ENCODE measurements at regions not wholly inside any gene's neighbourhood (a gene's known extent, or its start where the extent isn't known, plus 50 kb on each side); places are given as distances from the start of the nearest gene placed in this dataset.

GRCh38 chr11:110862407-110862806 lies 150.2 kb upstream of the ARHGAP20 start:
- TF ChIP-seq, protein P1, sequence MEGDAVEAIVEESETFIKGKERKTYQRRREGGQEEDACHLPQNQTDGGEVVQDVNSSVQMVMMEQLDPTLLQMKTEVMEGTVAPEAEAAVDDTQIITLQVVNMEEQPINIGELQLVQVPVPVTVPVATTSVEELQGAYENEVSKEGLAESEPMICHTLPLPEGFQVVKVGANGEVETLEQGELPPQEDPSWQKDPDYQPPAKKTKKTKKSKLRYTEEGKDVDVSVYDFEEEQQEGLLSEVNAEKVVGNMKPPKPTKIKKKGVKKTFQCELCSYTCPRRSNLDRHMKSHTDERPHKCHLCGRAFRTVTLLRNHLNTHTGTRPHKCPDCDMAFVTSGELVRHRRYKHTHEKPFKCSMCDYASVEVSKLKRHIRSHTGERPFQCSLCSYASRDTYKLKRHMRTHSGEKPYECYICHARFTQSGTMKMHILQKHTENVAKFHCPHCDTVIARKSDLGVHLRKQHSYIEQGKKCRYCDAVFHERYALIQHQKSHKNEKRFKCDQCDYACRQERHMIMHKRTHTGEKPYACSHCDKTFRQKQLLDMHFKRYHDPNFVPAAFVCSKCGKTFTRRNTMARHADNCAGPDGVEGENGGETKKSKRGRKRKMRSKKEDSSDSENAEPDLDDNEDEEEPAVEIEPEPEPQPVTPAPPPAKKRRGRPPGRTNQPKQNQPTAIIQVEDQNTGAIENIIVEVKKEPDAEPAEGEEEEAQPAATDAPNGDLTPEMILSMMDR (IDR thresholded peaks at IDR 0.05; ENCODE audit: low read depth, low read length, missing control alignments): no peak
- in situ Hi-C loops (cut with HindIII; ENCODE audit: low sequenced_read_pairs): no loop called here

DNA sequence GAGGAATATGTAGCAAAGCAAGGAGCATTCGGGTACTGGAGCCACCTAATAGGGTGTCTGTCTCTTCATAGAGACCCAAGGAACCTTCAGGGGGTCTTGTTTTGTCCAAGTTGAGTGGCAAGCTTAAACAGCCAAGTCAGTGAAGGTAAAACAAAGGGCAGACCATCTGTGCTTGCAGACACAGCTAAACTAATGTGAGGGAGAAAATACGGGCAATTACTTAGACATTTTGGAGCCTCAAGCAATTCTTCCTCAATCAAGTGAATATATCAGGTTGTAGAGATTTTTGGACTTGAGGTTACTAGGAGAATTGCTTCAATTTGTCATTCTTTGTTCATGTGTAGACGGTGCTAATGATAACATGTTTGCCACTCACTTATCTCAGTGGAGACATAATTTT lies 148.2 kb upstream of the ARHGAP20 start:
- DNase-seq (ENCODE audit: low read depth): no peak
- TF ChIP-seq, protein P1 (IDR thresholded peaks at IDR 0.05; ENCODE audit: low read depth, low read length, missing control alignments): no peak
- in situ Hi-C loops (cut with HindIII; ENCODE audit: low sequenced_read_pairs): no loop called here
- no peak overlapping the region for H3K4me3 ChIP-seq (ENCODE audit: low read depth, low read length)

More at GRCh38 chr11:110862407-110862806, 150.2 kb upstream of the ARHGAP20 start:
- no peak overlapping the region for H3K4me3 ChIP-seq (ENCODE audit: low read depth, low read length)
- DNase-seq (ENCODE audit: low read depth): no peak

- no peak overlapping the region for H3K4me3 ChIP-seq (ENCODE audit: low read depth, low read length)
- in situ Hi-C loops (cut with HindIII; ENCODE audit: low sequenced_read_pairs): no loop called here
- DNase-seq (ENCODE audit: low read depth): no peak
- TF ChIP-seq, protein P1 (IDR thresholded peaks at IDR 0.05; ENCODE audit: low read depth, low read length, missing control alignments): no peak
Observed at GRCh38 chr11:110859998-110860397, 147.8 kb upstream of the ARHGAP20 start.

- in situ Hi-C loops (cut with HindIII; ENCODE audit: low sequenced_read_pairs): no loop called here
- DNase-seq (ENCODE audit: low read depth): no peak
- TF ChIP-seq, protein P1 (IDR thresholded peaks at IDR 0.05; ENCODE audit: low read depth, low read length, missing control alignments): no peak
- H3K4me3 ChIP-seq (ENCODE audit: low read depth, low read length): no peak overlapping the region
Observed at GRCh38 chr11:110859240-110859840, 147.1 kb upstream of the ARHGAP20 start.

- in situ Hi-C loops (cut with HindIII; ENCODE audit: low sequenced_read_pairs): no loop called here
- H3K4me3 ChIP-seq (ENCODE audit: low read depth, low read length): no peak overlapping the region
- DNase-seq (ENCODE audit: low read depth): no peak
- TF ChIP-seq, protein P1 (IDR thresholded peaks at IDR 0.05; ENCODE audit: low read depth, low read length, missing control alignments): no peak
Observed at GRCh38 chr11:110858547-110858921, 146.3 kb upstream of the ARHGAP20 start.

DNA sequence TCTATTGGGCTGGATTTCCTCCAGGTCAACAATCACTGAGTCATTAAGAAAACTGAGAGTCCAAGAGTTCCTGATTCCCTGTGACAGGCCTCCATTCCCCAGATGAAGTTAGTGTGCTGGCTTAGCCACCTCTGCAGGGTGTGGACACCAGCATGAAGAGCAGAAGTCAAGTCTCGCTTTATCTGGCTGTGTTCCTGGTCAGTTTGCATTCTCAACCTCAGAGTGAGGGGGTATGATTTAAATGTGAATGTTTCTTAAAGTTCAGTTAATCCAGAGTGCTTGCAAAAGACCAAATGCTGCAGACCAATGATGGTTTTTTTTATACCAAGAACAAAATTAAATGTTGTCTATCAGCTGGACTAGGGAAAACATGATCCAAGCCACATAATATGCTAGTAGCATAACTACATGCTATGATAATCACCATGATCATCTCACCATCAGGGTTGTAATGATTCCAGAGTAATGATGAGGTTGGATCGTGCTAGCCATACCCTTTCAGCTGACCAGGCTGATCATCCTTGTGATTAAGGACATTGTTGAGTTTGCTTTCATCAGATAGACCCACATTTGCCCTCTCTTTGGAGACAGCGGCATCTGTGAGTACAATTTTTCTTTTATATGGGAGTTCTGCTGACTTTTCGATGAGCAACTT lies 145.8 kb upstream of the ARHGAP20 start:
- in situ Hi-C loops (cut with HindIII; ENCODE audit: low sequenced_read_pairs): no loop called here
- DNase-seq (ENCODE audit: low read depth): no peak
- no peak overlapping the region for H3K4me3 ChIP-seq (ENCODE audit: low read depth, low read length)
- TF ChIP-seq, protein P1 (IDR thresholded peaks at IDR 0.05; ENCODE audit: low read depth, low read length, missing control alignments): no peak
